Neural cell (in vitro differentiated cells): ENCODE measurements at regions not wholly inside any gene's neighbourhood (a gene's known extent, or its start where the extent isn't known, plus 50 kb on each side); places are given as distances from the start of the nearest gene placed in this dataset.

Source experiments
- H2AFZ ChIP-seq: fragments of 200-600, 300-800 bp; sonication (generic), shearing (Covaris generic); 2 replicates; pipeline ENCODE4 v1.6.0; 2014; ENCODE audit warnings: low read depth, mild to moderate bottlenecking, antibody characterized with exemption, low read length, moderate library complexity
- H3F3A ChIP-seq: fragments of 200-600 bp; shearing (Covaris generic); 2 replicates; pipeline ENCODE4 v1.6.1; 2016; ENCODE audit warnings: mild to moderate bottlenecking, moderate library complexity, mixed read lengths, antibody characterized with exemption, low read length; ENCODE audit not compliant: insufficient read depth, poor library complexity, severe bottlenecking
- H3K27ac ChIP-seq: fragments of 200-600, 300-800 bp; sonication (generic), shearing (Covaris generic); 2 replicates; pipeline ENCODE4 v1.5.1; 2014; ENCODE audit warnings: mild to moderate bottlenecking, low read length, moderate library complexity
- H3K27me3 ChIP-seq: fragments of 300-800, 200-600 bp; sonication (generic), shearing (Covaris generic); 2 replicates; pipeline ENCODE4 v1.6.0; 2014; ENCODE audit warnings: mild to moderate bottlenecking, low read depth, low read length, moderate library complexity; ENCODE audit not compliant: insufficient read depth
- H3K36me3 ChIP-seq: fragments of 300-800, 200-600 bp; sonication (generic), shearing (Covaris generic); 2 replicates; pipeline ENCODE4 v1.5.1; 2014; ENCODE audit warnings: mild to moderate bottlenecking, antibody characterized with exemption, low read length, moderate library complexity; ENCODE audit not compliant: insufficient read depth
- H3K4me2 ChIP-seq: fragments of 300-800, 200-600 bp; sonication (generic), shearing (Covaris generic); 2 replicates; pipeline ENCODE4 v1.6.0; 2014; ENCODE audit warnings: mild to moderate bottlenecking, low read length
- H3K4me3 ChIP-seq: fragments of 300-800, 200-600 bp; sonication (generic), shearing (Covaris generic); 2 replicates; pipeline ENCODE4 v1.5.1; 2014; ENCODE audit warnings: mild to moderate bottlenecking, low read length, moderate library complexity
- H3K79me2 ChIP-seq: fragments of 200-600 bp; shearing (Covaris generic); replicated peaks from 2 replicates; pipeline ENCODE4 v1.6.0; 2014; ENCODE audit warnings: mild to moderate bottlenecking, low read length, moderate library complexity; ENCODE audit not compliant: insufficient read depth
- H3K9ac ChIP-seq: fragments of 300-800, 200-600 bp; sonication (generic), shearing (Covaris generic); 2 replicates; pipeline ENCODE4 v1.6.1; 2016; ENCODE audit warnings: mild to moderate bottlenecking, low read length, mixed read lengths
- H3K9me2 ChIP-seq: fragments of 200-600 bp; shearing (Covaris generic); 2 replicates; pipeline ENCODE4 v1.6.1; 2016; ENCODE audit warnings: mild to moderate bottlenecking, low read length, mixed read lengths; ENCODE audit not compliant: insufficient read depth
- H3K9me3 ChIP-seq: fragments of 200-600, 300-800 bp; sonication (generic), shearing (Covaris generic); 2 replicates; pipeline ENCODE4 v1.6.1; 2016; ENCODE audit warnings: mild to moderate bottlenecking, mixed run types, low read length, moderate library complexity, mixed read lengths
- H4K20me1 ChIP-seq: fragments of 200-600 bp; shearing (Covaris generic); 2 replicates; pipeline ENCODE4 v1.6.1; 2016; ENCODE audit warnings: mild to moderate bottlenecking, mixed run types; ENCODE audit not compliant: insufficient read depth
- CTCF ChIP-seq: fragments of 450-650 bp; IDR thresholded peaks from 2 replicates; pipeline ENCODE4 v1.5.1; 2014; ENCODE audit warnings: antibody characterized with exemption, mild to moderate bottlenecking, moderate library complexity; ENCODE audit not compliant: poor library complexity, severe bottlenecking
- EP300 ChIP-seq: fragments of 450-650 bp; conservative IDR thresholded peaks from 2 replicates; pipeline ENCODE4 v1.6.1; 2014; ENCODE audit warnings: antibody characterized with exemption, mild to moderate bottlenecking, moderate library complexity; ENCODE audit not compliant: poor library complexity, severe bottlenecking
- EZH2 ChIP-seq: fragments of 200-600, 300-800 bp; shearing (Covaris generic), sonication (generic); IDR thresholded peaks from 2 replicates; pipeline ENCODE4 v1.6.1; 2014; ENCODE audit warnings: antibody characterized with exemption, low read length, borderline replicate concordance, mild to moderate bottlenecking; ENCODE audit not compliant: insufficient read depth, poor library complexity, severe bottlenecking
- MXI1 ChIP-seq: fragments of 450-650 bp; conservative IDR thresholded peaks from 2 replicates; pipeline ENCODE4 v1.6.1; 2014; ENCODE audit warnings: antibody characterized with exemption, mild to moderate bottlenecking; ENCODE audit not compliant: poor library complexity, severe bottlenecking
- POLR2AphosphoS5 ChIP-seq: IDR thresholded peaks from 2 replicates; pipeline ENCODE4 v1.6.1; 2012
- RAD21 ChIP-seq: fragments of 450-650 bp; conservative IDR thresholded peaks from 2 replicates; pipeline ENCODE4 v1.6.1; 2014; ENCODE audit warnings: antibody characterized with exemption, mild to moderate bottlenecking, moderate library complexity
- SMC3 ChIP-seq: fragments of 450-650 bp; conservative IDR thresholded peaks from 2 replicates; pipeline ENCODE4 v1.6.1; 2014; ENCODE audit warnings: antibody characterized with exemption, mild to moderate bottlenecking, moderate library complexity; ENCODE audit not compliant: poor library complexity
- TAF1 ChIP-seq: IDR thresholded peaks from 2 replicates; pipeline ENCODE4 v1.6.1; 2012; ENCODE audit warnings: low read depth
- TF ChIP-seq, protein P1 (sequence below): IDR thresholded peaks from 2 replicates; pipeline ENCODE4 v1.6.1; 2012; ENCODE audit warnings: borderline replicate concordance

DNA sequence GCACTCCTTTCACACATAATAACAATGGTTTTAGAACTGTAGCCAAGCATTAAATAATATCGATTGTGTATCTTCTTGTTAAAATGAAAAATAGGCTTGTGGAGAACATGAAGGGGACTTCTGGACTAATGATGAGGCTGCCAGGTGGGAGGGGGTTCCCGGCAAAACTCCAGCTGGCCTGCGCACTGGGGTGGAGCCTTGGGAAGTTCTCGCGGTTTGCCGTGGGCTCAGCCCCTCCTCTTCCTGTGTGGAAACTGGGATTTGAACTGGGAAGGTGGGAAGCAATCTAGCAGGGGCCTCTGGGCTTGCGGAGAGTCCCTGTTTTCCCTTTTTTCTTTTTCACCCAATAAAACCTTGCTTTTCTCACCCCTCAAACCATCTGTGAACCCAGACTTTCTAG is 113.7 kb upstream of the SLITRK1 start:
- H3K9ac ChIP-seq = no peak overlapping the region
- TF ChIP-seq EP300 = no peak
- no peak for TF ChIP-seq RAD21
- TF ChIP-seq SMC3 = no peak
- no peak for TF ChIP-seq EZH2
- no peak for TF ChIP-seq TAF1
- no peak for TF ChIP-seq MXI1
- TF ChIP-seq POLR2AphosphoS5 = no peak
- TF ChIP-seq, protein P1, sequence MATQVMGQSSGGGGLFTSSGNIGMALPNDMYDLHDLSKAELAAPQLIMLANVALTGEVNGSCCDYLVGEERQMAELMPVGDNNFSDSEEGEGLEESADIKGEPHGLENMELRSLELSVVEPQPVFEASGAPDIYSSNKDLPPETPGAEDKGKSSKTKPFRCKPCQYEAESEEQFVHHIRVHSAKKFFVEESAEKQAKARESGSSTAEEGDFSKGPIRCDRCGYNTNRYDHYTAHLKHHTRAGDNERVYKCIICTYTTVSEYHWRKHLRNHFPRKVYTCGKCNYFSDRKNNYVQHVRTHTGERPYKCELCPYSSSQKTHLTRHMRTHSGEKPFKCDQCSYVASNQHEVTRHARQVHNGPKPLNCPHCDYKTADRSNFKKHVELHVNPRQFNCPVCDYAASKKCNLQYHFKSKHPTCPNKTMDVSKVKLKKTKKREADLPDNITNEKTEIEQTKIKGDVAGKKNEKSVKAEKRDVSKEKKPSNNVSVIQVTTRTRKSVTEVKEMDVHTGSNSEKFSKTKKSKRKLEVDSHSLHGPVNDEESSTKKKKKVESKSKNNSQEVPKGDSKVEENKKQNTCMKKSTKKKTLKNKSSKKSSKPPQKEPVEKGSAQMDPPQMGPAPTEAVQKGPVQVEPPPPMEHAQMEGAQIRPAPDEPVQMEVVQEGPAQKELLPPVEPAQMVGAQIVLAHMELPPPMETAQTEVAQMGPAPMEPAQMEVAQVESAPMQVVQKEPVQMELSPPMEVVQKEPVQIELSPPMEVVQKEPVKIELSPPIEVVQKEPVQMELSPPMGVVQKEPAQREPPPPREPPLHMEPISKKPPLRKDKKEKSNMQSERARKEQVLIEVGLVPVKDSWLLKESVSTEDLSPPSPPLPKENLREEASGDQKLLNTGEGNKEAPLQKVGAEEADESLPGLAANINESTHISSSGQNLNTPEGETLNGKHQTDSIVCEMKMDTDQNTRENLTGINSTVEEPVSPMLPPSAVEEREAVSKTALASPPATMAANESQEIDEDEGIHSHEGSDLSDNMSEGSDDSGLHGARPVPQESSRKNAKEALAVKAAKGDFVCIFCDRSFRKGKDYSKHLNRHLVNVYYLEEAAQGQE = no peak
- no peak for TF ChIP-seq CTCF
- H3K9me2 ChIP-seq = no peaks in the 10 kb centered on the region
- no peaks in the 10 kb centered on the region for H3K79me2 ChIP-seq
- H3K4me3 ChIP-seq = no peak overlapping the region
- H3K9me3 ChIP-seq = no peaks in the 10 kb centered on the region
- no peak overlapping the region for H3K27ac ChIP-seq
- no peak overlapping the region for H2AFZ ChIP-seq
- no peaks in the 10 kb centered on the region for H3F3A ChIP-seq
- no peaks in the 10 kb centered on the region for H3K27me3 ChIP-seq
- H3K4me2 ChIP-seq = no peak overlapping the region
- H3K36me3 ChIP-seq = no peaks in the 10 kb centered on the region
- no peaks in the 10 kb centered on the region for H4K20me1 ChIP-seq

DNA sequence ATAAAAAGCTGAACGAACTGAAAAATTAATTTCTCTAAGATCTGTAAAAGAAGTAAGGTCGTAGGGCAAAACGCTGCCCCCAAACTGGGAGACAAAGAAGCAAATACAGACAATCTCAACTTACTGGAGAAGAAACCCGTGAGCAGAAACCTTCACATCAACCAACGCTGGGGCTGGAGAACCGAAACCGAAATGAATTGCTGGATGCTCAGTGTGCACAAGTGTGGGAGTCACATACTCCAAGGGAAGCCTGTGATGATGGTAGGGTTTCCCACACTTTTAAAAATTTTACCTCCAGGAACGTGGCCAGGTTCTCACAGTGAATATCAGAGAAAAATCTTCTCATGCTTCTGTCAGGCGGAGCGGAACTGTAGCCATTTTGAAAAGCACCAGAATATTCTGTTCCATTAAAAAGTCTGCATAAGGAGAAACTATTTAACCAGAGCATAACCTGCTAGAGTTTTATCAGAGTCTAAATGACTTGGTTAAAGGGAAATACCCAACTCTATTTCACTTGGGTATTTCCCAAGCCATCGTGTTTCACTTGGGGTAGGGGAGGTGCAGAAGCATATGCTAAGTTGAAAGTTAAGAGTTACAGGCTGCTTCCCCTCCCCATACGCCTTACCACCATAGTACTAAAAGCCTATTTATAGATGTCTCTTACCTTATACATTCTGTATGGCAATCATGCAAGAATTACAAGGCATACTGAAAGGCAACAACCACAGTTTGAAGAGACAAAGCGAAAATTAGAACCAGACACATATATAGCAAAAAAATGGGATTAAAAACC is 110.5 kb upstream of the SLITRK1 start:
- no peaks in the 10 kb centered on the region for H3K9me2 ChIP-seq
- no peaks in the 10 kb centered on the region for H4K20me1 ChIP-seq
- no peaks in the 10 kb centered on the region for H3K36me3 ChIP-seq
- no peak overlapping the region for H3K9ac ChIP-seq
- no peaks in the 10 kb centered on the region for H3K27me3 ChIP-seq
- H3K4me2 ChIP-seq = no peak overlapping the region
- no peaks in the 10 kb centered on the region for H3F3A ChIP-seq
- no peak for TF ChIP-seq SMC3
- no peak for TF ChIP-seq CTCF
- TF ChIP-seq MXI1 = no peak
- no peak for TF ChIP-seq EP300
- TF ChIP-seq RAD21 = no peak
- no peak for TF ChIP-seq EZH2
- no peak for TF ChIP-seq TAF1
- TF ChIP-seq, protein P1 = no peak
- TF ChIP-seq POLR2AphosphoS5 = no peak
- H3K9me3 ChIP-seq = no peaks in the 10 kb centered on the region
- H2AFZ ChIP-seq = no peak overlapping the region
- H3K27ac ChIP-seq = no peak overlapping the region
- H3K79me2 ChIP-seq = no peaks in the 10 kb centered on the region
- no peak overlapping the region for H3K4me3 ChIP-seq
